Activated CD4-positive, alpha-beta T cell treated with anti-CD3 and anti-CD28 coated beads for 36 hours (primary cell): ENCODE measurements at regions not wholly inside any gene's neighbourhood (a gene's known extent, or its start where the extent isn't known, plus 50 kb on each side); places are given as distances from the start of the nearest gene placed in this dataset.

ENCODE experiments used
- ATAC-seq: fragments of 200-7000 bp; cut with Tn5 transposase; one replicate; pipeline ENCODE4 v1.10.0; 2021; ENCODE audit warnings: mild to moderate bottlenecking, moderate library complexity
- CTCF ChIA-PET: fragments of 350-600 bp; sonication (Branson Sonifier 250); formaldehyde crosslinking; loops from one replicate; lab custom pipeline; 2021; ENCODE audit warnings: antibody characterized with exemption; lab: Charles Lee
- POLR2A ChIA-PET: fragments of 350-600 bp; sonication (Branson Sonifier 250); formaldehyde crosslinking; loops from one replicate; lab custom pipeline; 2021; ENCODE audit warnings: antibody characterized with exemption, inconsistent platforms; lab: Charles Lee
- DNase-seq: peaks from one replicate; pipeline ENCODE4 v3.0.0-alpha.2; 2020
- H3K27ac Mint-ChIP-seq: one replicate; pipeline ENCODE4 v1.8.0; 2021; ENCODE audit warnings: mixed read lengths
- H3K27me3 Mint-ChIP-seq: one replicate; pipeline ENCODE4 v1.8.0; 2021; ENCODE audit warnings: mixed read lengths
- H3K36me3 Mint-ChIP-seq: one replicate; pipeline ENCODE4 v1.8.0; 2021; ENCODE audit warnings: low read depth, mixed read lengths
- H3K4me1 Mint-ChIP-seq: one replicate; pipeline ENCODE4 v1.8.0; 2021; ENCODE audit warnings: mixed read lengths
- H3K4me3 Mint-ChIP-seq: one replicate; pipeline ENCODE4 v1.8.0; 2021; ENCODE audit warnings: mild to moderate bottlenecking, moderate library complexity, mixed read lengths
- H3K9me3 Mint-ChIP-seq: one replicate; pipeline ENCODE4 v1.8.0; 2021; ENCODE audit warnings: low read depth, mixed read lengths
- intact Hi-C, 2 experiments: fragments of 100-400 bp; cut with DNase I in 1 of 2; cut with micrococcal nuclease in 1 of 2; formaldehyde crosslinking; loops; one replicate each; pipeline versions ENCODE4 v1.14.2 to v1.15.1; 2022 to 2024; cut with DNase I, micrococcal nuclease

DNA sequence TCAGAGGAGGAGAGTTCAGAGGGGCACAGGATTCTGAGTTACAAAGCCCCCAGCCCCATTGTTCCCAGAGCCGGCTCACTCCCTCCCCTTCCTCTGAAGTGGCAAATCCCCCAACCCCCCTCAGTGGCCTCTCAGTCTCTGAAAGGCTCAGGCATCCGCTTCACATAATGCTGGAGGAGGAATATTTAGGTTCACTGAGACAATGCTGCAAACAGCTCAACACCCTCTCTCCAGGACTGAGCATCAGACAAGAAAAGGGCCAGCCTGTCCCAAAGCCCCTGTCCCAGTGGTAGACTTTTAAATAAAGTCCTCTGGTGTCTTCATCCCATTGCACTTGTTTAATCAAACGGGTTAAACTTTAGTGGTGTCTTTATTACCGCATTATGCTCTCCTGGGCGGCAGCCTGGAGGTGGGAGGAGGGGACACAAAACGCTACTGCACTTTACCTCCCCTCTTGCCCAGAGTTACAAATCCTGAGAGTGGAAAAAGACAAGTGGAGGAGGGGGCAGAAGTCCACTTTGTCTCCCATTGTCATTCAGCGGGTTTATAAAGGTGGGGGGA is 257.9 kb downstream of the FGFR2 start:
- DNase-seq: no peak
- no peak overlapping the region for H3K4me3 Mint-ChIP-seq
- intact Hi-C loops: no loop called here

DNA sequence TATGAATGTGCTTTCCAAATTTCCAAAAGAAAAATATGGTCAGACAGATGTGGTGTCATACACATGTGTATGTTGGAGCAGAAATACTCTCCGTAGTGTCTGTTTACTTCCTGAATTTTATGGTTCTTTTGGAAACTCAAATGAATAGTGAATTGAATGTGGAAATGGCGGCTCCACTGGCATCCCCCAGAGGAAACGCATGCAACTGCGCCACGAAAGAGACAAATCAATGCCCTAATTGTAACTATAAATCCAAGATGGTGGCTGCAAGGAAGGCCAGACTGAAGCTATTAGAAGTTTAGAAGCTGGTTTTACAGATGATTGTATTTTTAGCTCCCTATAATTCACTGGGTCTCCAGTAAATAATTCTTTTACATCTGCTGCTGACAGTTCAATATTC is 246.7 kb downstream of the FGFR2 start:
- H3K27me3 Mint-ChIP-seq: no peaks in the 10 kb centered on the region
- no peak for DNase-seq
- no peak overlapping the region for H3K27ac Mint-ChIP-seq
- no peak overlapping the region for H3K4me3 Mint-ChIP-seq
- intact Hi-C loops: no loop called here
- POLR2A ChIA-PET: no interaction called here
- no peaks in the 10 kb centered on the region for H3K4me1 Mint-ChIP-seq
- H3K36me3 Mint-ChIP-seq: no peaks in the 10 kb centered on the region
- ATAC-seq: no peak
- peaks cover 2% of the 10 kb centered on the region for H3K9me3 Mint-ChIP-seq
- CTCF ChIA-PET: no interaction called here

More for the DNA sequence above, 257.9 kb downstream of the FGFR2 start:
- Mint-ChIP-seq H3K36me3 (no peaks in the 10 kb centered on the region), H3K27me3 (peaks cover 6% of the 10 kb centered on the region), H3K27ac (no peak overlapping the region), H3K4me1 (no peaks in the 10 kb centered on the region), H3K9me3 (peaks cover 3% of the 10 kb centered on the region)
- ChIA-PET CTCF (no interaction called here), POLR2A (no interaction called here)
- no peak for ATAC-seq

- ChIA-PET POLR2A (interaction anchor here (0.7 kb wide), 1 partner anchor 558 kb away, joined by 6 read pairs; no protein-coding TSS in a partner anchor), CTCF (no interaction called here)
These were observed 245.9 kb downstream of the FGFR2 start for GRCh38 chr10:121352231-121352855.

GRCh38 chr10:121355161-121355560 is 243.1 kb downstream of the FGFR2 start:
- H3K9me3 Mint-ChIP-seq: peaks cover 2% of the 10 kb centered on the region

More at GRCh38 chr10:121352231-121352855, 245.9 kb downstream of the FGFR2 start:
- no peak overlapping the region for H3K4me3 Mint-ChIP-seq
- H3K4me1 Mint-ChIP-seq: no peaks in the 10 kb centered on the region
- H3K27me3 Mint-ChIP-seq: no peaks in the 10 kb centered on the region
- intact Hi-C loops: no loop called here
- H3K36me3 Mint-ChIP-seq: no peaks in the 10 kb centered on the region
- peaks cover 2% of the 10 kb centered on the region for H3K9me3 Mint-ChIP-seq
- DNase-seq (no peak), ATAC-seq (no peak)
- H3K27ac Mint-ChIP-seq: no peak overlapping the region

GRCh38 chr10:121356183-121356582 is 242.1 kb downstream of the FGFR2 start:
- intact Hi-C loops: no loop called here
- ChIA-PET CTCF (no interaction called here), POLR2A (no interaction called here)
- DNase-seq: no peak
- Mint-ChIP-seq H3K27ac (no peak overlapping the region), H3K4me1 (no peaks in the 10 kb centered on the region), H3K36me3 (no peaks in the 10 kb centered on the region), H3K9me3 (peaks cover 2% of the 10 kb centered on the region), H3K27me3 (no peaks in the 10 kb centered on the region), H3K4me3 (no peak overlapping the region)
- ATAC-seq: no peak

More at GRCh38 chr10:121355161-121355560, 243.1 kb downstream of the FGFR2 start:
- ATAC-seq (no peak), DNase-seq (no peak)
- Mint-ChIP-seq H3K27me3 (no peaks in the 10 kb centered on the region), H3K4me3 (no peak overlapping the region), H3K4me1 (no peaks in the 10 kb centered on the region), H3K36me3 (no peaks in the 10 kb centered on the region), H3K27ac (no peak overlapping the region)
- intact Hi-C loops: no loop called here
- ChIA-PET CTCF (no interaction called here), POLR2A (no interaction called here)

DNA sequence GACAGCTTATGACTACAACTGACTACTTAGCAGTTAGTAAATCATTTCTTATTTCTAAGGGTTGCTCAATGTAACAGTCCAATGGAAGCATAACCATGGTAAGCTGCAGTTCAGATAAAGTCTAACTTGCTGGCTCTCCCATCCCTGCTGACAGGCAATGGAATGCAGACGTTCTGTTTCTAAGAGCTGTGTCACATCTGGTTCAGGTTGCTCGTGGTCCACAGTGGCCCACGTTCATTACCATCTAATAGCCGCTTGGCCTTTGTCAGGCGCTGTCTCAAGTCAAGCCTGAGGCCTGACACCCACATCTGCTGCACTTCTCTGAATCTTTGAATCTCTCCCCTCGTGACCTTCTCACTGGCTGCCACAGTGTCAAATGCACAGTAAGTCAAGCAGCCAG is 240.8 kb downstream of the FGFR2 start:
- POLR2A ChIA-PET: no interaction called here
- DNase-seq (no peak), ATAC-seq (no peak)
- Mint-ChIP-seq H3K27ac (no peak overlapping the region), H3K36me3 (no peaks in the 10 kb centered on the region), H3K27me3 (no peaks in the 10 kb centered on the region), H3K4me1 (no peaks in the 10 kb centered on the region), H3K4me3 (no peak overlapping the region), H3K9me3 (peaks cover 2% of the 10 kb centered on the region)
- CTCF ChIA-PET: no interaction called here
- intact Hi-C loops: no loop called here

DNA sequence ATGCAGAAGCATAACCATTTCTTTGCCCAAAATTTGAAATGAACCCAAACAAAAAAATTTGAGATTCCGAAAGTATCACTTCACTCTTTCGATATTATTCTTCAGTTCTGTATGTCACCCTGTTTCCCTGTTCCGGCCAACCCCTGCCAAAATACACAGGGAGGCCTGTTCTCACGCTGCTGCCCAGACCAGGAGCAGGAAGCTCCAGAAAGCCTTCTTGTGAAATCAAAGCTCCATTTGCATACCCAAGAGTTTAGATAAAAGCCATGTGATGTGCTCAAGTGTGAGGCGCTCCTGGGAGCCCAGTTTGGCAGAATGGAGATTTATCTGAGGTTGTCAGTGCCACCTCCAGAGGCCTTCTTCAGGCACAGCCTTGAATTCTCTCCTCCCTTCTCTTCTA is 236.2 kb downstream of the FGFR2 start:
- no peak overlapping the region for H3K27ac Mint-ChIP-seq
- CTCF ChIA-PET: no interaction called here
- POLR2A ChIA-PET: no interaction called here
- H3K9me3 Mint-ChIP-seq: no peaks in the 10 kb centered on the region
- H3K27me3 Mint-ChIP-seq: no peaks in the 10 kb centered on the region
- DNase-seq (no peak), ATAC-seq (no peak)
- H3K36me3 Mint-ChIP-seq: no peaks in the 10 kb centered on the region
- intact Hi-C loops: no loop called here
- H3K4me3 Mint-ChIP-seq: no peak overlapping the region
- H3K4me1 Mint-ChIP-seq: no peaks in the 10 kb centered on the region

- POLR2A ChIA-PET: no interaction called here
- H3K4me3 Mint-ChIP-seq: no peak overlapping the region
- CTCF ChIA-PET: no interaction called here
- H3K27me3 Mint-ChIP-seq: no peaks in the 10 kb centered on the region
- no peak for ATAC-seq
- no peaks in the 10 kb centered on the region for H3K36me3 Mint-ChIP-seq
- H3K27ac Mint-ChIP-seq: no peak overlapping the region
- intact Hi-C loops: no loop called here
- H3K9me3 Mint-ChIP-seq: no peaks in the 10 kb centered on the region
- H3K4me1 Mint-ChIP-seq: no peaks in the 10 kb centered on the region
- DNase-seq: no peak
These were observed 232.7 kb downstream of the FGFR2 start for GRCh38 chr10:121365566-121365965.

DNA sequence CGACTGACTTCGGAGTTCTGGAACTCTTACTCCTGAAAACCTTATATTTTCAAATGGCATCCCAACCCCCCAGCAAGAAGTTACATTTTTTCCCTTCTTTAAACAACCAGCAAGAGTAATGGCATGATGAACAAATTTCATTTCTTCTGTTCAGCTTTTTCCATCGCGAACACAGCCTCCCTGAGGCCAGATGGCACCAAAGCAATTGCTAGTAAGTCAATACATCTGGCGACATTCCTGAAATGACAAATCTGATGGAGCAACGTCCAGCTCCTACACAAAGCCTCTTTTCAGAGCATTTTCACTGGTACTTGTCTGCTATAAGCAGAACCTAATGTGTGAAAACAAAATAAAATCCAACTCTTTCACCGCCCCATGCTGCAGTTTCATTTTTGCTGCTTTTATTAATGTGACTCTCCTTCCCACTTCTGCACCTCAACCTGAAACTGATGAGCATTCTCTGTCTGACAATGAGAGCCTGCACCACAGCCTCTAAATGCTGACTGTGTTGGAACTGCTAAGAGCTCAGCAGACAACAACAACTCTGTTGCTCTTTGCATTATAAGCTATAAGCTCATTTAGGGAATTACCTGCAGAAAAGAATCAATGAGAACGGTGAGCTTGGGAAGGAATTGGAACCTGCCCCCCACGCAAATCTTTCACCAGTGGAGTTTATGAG is 229.8 kb downstream of the FGFR2 start:
- no peak for ATAC-seq

DNA sequence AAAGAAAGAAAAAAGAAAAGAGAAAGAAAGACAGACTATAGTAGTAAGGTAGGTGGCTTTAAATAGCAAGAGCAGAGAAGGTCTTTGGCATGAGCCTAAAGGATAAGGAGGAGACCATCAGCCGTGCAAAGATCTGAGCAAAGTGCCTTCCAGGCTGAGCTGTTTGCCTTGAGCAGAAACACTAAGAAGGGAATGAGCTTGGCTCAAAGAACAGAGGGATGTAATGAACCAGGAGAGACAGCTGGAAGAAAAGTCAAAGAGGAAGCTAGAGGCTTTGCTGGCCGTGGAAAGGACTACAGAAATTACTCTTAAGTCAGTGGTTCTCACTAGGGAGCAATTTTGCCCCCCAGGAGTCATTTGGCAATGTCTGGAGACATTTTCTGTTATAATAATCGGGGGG is 228.6 kb downstream of the FGFR2 start:
- no peak for ATAC-seq
- Mint-ChIP-seq H3K27ac (no peak overlapping the region), H3K27me3 (no peaks in the 10 kb centered on the region), H3K4me3 (no peak overlapping the region), H3K36me3 (no peaks in the 10 kb centered on the region), H3K9me3 (no peaks in the 10 kb centered on the region), H3K4me1 (no peaks in the 10 kb centered on the region)
- no peak for DNase-seq
- intact Hi-C loops: no loop called here
- POLR2A ChIA-PET: no interaction called here
- CTCF ChIA-PET: no interaction called here

More for the DNA sequence above, 229.8 kb downstream of the FGFR2 start:
- ChIA-PET CTCF (no interaction called here), POLR2A (no interaction called here)
- H3K27me3 Mint-ChIP-seq: no peaks in the 10 kb centered on the region
- no peak overlapping the region for H3K4me3 Mint-ChIP-seq
- H3K4me1 Mint-ChIP-seq: no peaks in the 10 kb centered on the region
- no peak overlapping the region for H3K27ac Mint-ChIP-seq
- DNase-seq: no peak
- no peaks in the 10 kb centered on the region for H3K36me3 Mint-ChIP-seq
- H3K9me3 Mint-ChIP-seq: no peaks in the 10 kb centered on the region
- intact Hi-C loops: no loop called here

DNA sequence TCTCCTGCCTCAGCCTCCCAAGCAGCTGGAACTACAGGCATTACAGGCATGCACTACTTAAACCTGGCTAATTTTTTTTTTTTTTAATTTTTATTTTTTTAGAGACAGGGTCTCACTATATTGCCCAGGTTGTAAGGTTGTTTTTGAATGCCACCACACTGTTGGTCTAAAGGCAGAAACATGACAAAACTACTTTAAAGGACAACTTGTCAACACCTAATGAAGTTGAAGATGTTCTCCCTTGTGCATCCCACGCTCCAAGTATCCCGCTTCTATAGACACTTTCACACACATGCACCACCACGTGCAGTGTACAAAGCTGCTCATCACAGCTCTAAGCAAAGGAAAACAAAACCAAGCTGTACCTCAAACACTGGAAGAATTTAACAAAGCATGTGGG is 226.4 kb downstream of the FGFR2 start:
- ChIA-PET CTCF (no interaction called here), POLR2A (no interaction called here)
- Mint-ChIP-seq H3K27ac (no peak overlapping the region), H3K36me3 (no peaks in the 10 kb centered on the region), H3K9me3 (no peaks in the 10 kb centered on the region), H3K4me3 (no peak overlapping the region), H3K27me3 (no peaks in the 10 kb centered on the region), H3K4me1 (no peaks in the 10 kb centered on the region)
- intact Hi-C loops: no loop called here
- no peak for DNase-seq
- ATAC-seq: no peak

- ATAC-seq (no peak), DNase-seq (no peak)
- CTCF ChIA-PET: no interaction called here
- Mint-ChIP-seq H3K27me3 (no peaks in the 10 kb centered on the region), H3K36me3 (no peaks in the 10 kb centered on the region), H3K9me3 (no peaks in the 10 kb centered on the region), H3K27ac (no peak overlapping the region), H3K4me1 (no peaks in the 10 kb centered on the region), H3K4me3 (no peak overlapping the region)
- intact Hi-C loops: no loop called here
- POLR2A ChIA-PET: no interaction called here
These were observed 224.8 kb downstream of the FGFR2 start for GRCh38 chr10:121373411-121373810.
